Mucosa of descending colon (tissue), 3 donors: ENCODE measurements at regions not wholly inside any gene's neighbourhood (a gene's known extent, or its start where the extent isn't known, plus 50 kb on each side); places are given as distances from the start of the nearest gene placed in this dataset.

Experiments used
- ATAC-seq: fragments of 200-7000 bp; cut with Tn5 transposase; one replicate; pipeline ENCODE4 v1.9.1; 2020; ENCODE audit warnings: mild to moderate bottlenecking, moderate library complexity
- DNase-seq, 3 donors: peaks; one replicate each; pipeline ENCODE4 v3.0.0-alpha.2; 2020
- H3K36me3 ChIP-seq: fragments of 200-600 bp; one replicate; pipeline ENCODE4 v1.8.0; 2021; ENCODE audit warnings: low read depth, mild to moderate bottlenecking
- H3K4me1 ChIP-seq: fragments of 200-600 bp; one replicate; pipeline ENCODE4 v1.8.0; 2021; ENCODE audit warnings: low read depth, mild to moderate bottlenecking
- H3K4me3 ChIP-seq: fragments of 200-600 bp; one replicate; pipeline ENCODE4 v1.8.0; 2021; ENCODE audit warnings: mild to moderate bottlenecking
- H3K9me3 ChIP-seq: fragments of 200-600 bp; one replicate; pipeline ENCODE4 v1.8.0; 2021; ENCODE audit warnings: mild to moderate bottlenecking
- CTCF ChIP-seq: fragments of 200-600 bp; IDR thresholded peaks from one replicate; pipeline ENCODE4 v1.8.0; 2022; ENCODE audit warnings: antibody characterized with exemption, mild to moderate bottlenecking
- intact Hi-C, 2 donors: fragments of 100-400 bp; cut with DNase I in 1 of 2; cut with micrococcal nuclease in 1 of 2; formaldehyde crosslinking; loops; one replicate each; pipeline versions ENCODE4 v1.11.0 to v1.11.1; 2022; cut with DNase I, micrococcal nuclease
- donor health status: DM: no; HTN: no; CAD: no; lungs with moderate emphysema.
- donor health status: DM: no; HTN: no; CAD: no.
- donor health status: DM: no; HTN: yes; CAD: no.

DNA sequence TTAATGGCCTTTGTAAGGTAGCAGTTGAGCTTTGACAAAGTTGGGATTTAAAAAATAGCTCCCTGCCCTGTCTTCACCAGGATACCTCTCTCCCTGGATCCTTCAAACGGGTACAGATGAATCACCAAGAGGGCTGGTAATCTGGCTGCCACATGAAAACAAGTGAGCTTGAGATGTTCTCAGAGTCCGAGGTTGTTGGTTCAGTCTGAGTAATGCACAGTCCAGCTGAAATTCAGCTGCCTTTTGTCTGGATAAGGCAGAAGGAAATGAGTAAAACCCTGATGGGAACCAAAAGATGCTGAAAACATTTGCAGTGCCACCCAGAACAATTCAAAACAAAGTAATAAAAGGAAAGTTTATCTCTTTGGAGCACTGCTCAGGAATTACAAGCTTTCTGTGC is 86.8 kb downstream of the GJA1 start:
- intact Hi-C loops = no loop called here
- ATAC-seq (no peak), DNase-seq (no peak)
- TF ChIP-seq CTCF = no peak
- Histone ChIP-seq H3K4me3 (no peak overlapping the region), H3K36me3 (no peaks in the 10 kb centered on the region), H3K9me3 (no peaks in the 10 kb centered on the region), H3K4me1 (no peaks in the 10 kb centered on the region)

GRCh38 chr6:121522771-121523386 is 87.4 kb downstream of the GJA1 start:
- no peaks in the 10 kb centered on the region for H3K4me1 ChIP-seq
- no peak for DNase-seq
- intact Hi-C loops = no loop called here
- ATAC-seq = no peak
- no peak for TF ChIP-seq CTCF
- no peaks in the 10 kb centered on the region for H3K36me3 ChIP-seq
- H3K4me3 ChIP-seq = no peak overlapping the region
- no peaks in the 10 kb centered on the region for H3K9me3 ChIP-seq

DNA sequence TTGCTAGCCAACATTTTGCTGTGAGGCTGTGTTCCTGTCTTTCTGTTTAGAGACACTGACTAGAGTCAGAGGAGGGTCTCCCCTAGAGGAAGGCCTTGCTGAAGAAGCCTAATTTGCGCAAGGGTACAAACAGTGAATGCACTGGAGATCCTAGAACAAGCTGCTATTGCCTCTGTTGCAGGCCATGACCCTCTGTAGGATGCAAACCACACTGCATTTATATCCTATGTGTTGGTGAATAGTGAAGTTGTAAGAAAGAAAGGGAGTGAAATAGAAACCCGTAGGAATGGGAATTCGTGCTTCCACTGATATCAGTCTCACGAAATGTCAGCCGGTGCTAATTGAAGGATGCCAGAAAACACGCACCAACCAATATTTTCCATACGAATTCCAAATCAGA is 88.2 kb downstream of the GJA1 start:
- TF ChIP-seq CTCF = no peak
- intact Hi-C loops = no loop called here
- ATAC-seq = no peak
- H3K4me3 ChIP-seq = no peak overlapping the region
- no peak for DNase-seq
- no peaks in the 10 kb centered on the region for H3K4me1 ChIP-seq
- no peaks in the 10 kb centered on the region for H3K36me3 ChIP-seq
- no peaks in the 10 kb centered on the region for H3K9me3 ChIP-seq

GRCh38 chr6:121526282-121526681 is 90.8 kb downstream of the GJA1 start:
- Histone ChIP-seq H3K4me1 (no peaks in the 10 kb centered on the region), H3K4me3 (no peak overlapping the region), H3K36me3 (no peaks in the 10 kb centered on the region), H3K9me3 (no peaks in the 10 kb centered on the region)
- DNase-seq (no peak), ATAC-seq (no peak)
- no peak for TF ChIP-seq CTCF
- intact Hi-C loops = no loop called here

DNA sequence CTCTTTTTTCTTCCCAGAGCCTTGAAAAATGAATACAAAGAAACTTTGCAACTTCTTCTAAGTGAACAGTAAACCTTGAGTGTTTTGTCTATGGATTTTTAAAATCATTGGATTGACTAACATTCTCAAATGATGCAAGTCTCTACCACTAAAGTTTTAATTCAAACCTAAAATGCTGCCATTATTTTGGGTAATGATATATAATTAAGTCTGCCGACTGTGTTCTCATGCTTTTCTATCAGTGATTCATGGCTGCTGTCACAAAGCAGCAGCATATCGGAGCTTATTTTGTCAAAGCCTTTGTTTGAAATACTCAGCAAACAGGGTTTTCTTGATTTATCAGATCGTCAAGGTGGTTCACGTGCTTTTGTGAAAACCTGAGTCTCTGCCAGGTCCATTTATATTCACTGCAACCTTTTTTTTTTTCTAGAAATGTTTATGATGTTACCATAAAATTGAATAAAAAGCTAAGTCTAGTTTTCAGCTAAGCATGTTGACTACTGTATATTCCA is 96.3 kb downstream of the GJA1 start:
- Histone ChIP-seq H3K9me3 (no peaks in the 10 kb centered on the region), H3K4me3 (no peak overlapping the region), H3K36me3 (no peaks in the 10 kb centered on the region), H3K4me1 (no peaks in the 10 kb centered on the region)
- no peak for TF ChIP-seq CTCF
- ATAC-seq = no peak
- intact Hi-C loops = no loop called here
- no peak for DNase-seq
